HCT116 (cell line): ENCODE measurements at regions not wholly inside any gene's neighbourhood (a gene's known extent, or its start where the extent isn't known, plus 50 kb on each side); places are given as distances from the start of the nearest gene placed in this dataset.

ENCODE experiments used
- ATAC-seq: fragments of 200-7000 bp; cut with Tn5 transposase; 2 replicates; pipeline ENCODE4 v1.9.1; 2020; ENCODE audit warnings: mild to moderate bottlenecking, moderate library complexity
- BruUV-seq: library from RNA; stranded (reverse); fragments of 400-500 nt; replicated peaks from 2 replicates; lab custom pipeline; 2021; lab: Mats Ljungman, UMichigan
- CTCF ChIA-PET: fragments of 300-600 bp; sonication (Branson Sonifier 250); formaldehyde crosslinking; loops from one replicate; lab custom pipeline; 2021; ENCODE audit warnings: antibody characterized with exemption; lab: Charles Lee
- POLR2A ChIA-PET: fragments of 300-600, 350-600 bp; sonication (Branson Sonifier 250); formaldehyde crosslinking; loops from one replicate; lab custom pipeline; 2021; ENCODE audit warnings: antibody characterized with exemption; lab: Charles Lee
- RAD21 ChIA-PET, 2 experiments: fragments of 300-600 bp; sonication (Branson Sonifier 250); formaldehyde crosslinking; loops; one replicate each; lab custom pipeline; 2023; ENCODE audit warnings: low total read pairs in 2 of 2; ENCODE audit not compliant: uncharacterized antibody in 2 of 2, unreplicated experiment in 2 of 2, low non-redundant PET in 1 of 2; lab: Charles Lee
- DNase-seq: peaks from one replicate; pipeline ENCODE4 v3.0.0-alpha.2; 2010; ENCODE audit warnings: low read depth, low spot score
- H2AFZ ChIP-seq: fragments of 200-600 bp; shearing (Covaris generic), sonication (generic); 2 replicates; pipeline ENCODE4 v1.6.1; 2017; ENCODE audit warnings: low read depth, mixed run types, mixed read lengths, antibody characterized with exemption, low read length; ENCODE audit not compliant: poor library complexity, severe bottlenecking
- H3K27ac ChIP-seq: 2 replicates; pipeline ENCODE4 v1.5.1; 2012; ENCODE audit warnings: low read depth, low read length
- H3K27me3 ChIP-seq: fragments of 200-600 bp; sonication (generic); 2 replicates; pipeline ENCODE4 v1.6.1; 2016; ENCODE audit warnings: mixed run types, low read length, mixed read lengths; ENCODE audit not compliant: insufficient read depth
- H3K36me3 ChIP-seq, 2 experiments: fragments of 200-500 bp in 1 of 2; fragments of 200-600 bp in 1 of 2; sonication (Bioruptor generic) in 1 of 2; sonication (generic) in 1 of 2; 2 replicates each; pipeline versions ENCODE4 v1.5.1 to v1.6.1; 2014 to 2016; ENCODE audit warnings: low read length in 2 of 2, inconsistent platforms in 1 of 2, mixed read lengths in 1 of 2, mixed run types in 1 of 2; ENCODE audit not compliant: insufficient read depth in 2 of 2, control insufficient read depth in 1 of 2
- H3K4me1 ChIP-seq, 2 experiments: fragments of 200-600 bp in 1 of 2; sonication (generic) in 1 of 2; 2 replicates each; pipeline versions ENCODE4 v1.5.1 to v1.6.1; 2012 to 2017; ENCODE audit warnings: low read length in 2 of 2, inconsistent platforms in 1 of 2, mild to moderate bottlenecking in 1 of 2, mixed read lengths in 1 of 2, mixed run types in 1 of 2, moderate library complexity in 1 of 2; ENCODE audit not compliant: insufficient read depth in 2 of 2, control insufficient read depth in 1 of 2
- H3K4me2 ChIP-seq: fragments of 200-600 bp; sonication (generic); 2 replicates; pipeline ENCODE4 v1.6.1; 2017; ENCODE audit warnings: mixed run types, low read length, mixed read lengths
- H3K4me3 ChIP-seq, 2 experiments: fragments of 200-600 bp in 1 of 2; sonication (generic) in 1 of 2; replicated peaks in 1 of 2; 2 replicates each; pipeline ENCODE4 v1.5.1; 2011 to 2016; ENCODE audit warnings: low read length in 2 of 2, control low read depth in 1 of 2, low read depth in 1 of 2, mild to moderate bottlenecking in 1 of 2, mixed read lengths in 1 of 2, mixed run types in 1 of 2
- H3K79me2 ChIP-seq: fragments of 200-600 bp; sonication (generic); 2 replicates; pipeline ENCODE4 v1.6.1; 2017; ENCODE audit warnings: mild to moderate bottlenecking, mixed run types, low read length, moderate library complexity, mixed read lengths; ENCODE audit not compliant: insufficient read depth
- H3K9ac ChIP-seq: fragments of 200-600 bp; sonication (generic); 2 replicates; pipeline ENCODE4 v1.6.1; 2016; ENCODE audit warnings: low read length, mixed read lengths
- H3K9me2 ChIP-seq: fragments of 200-600 bp; sonication (generic), shearing (Covaris generic); 2 replicates; pipeline ENCODE4 v1.6.1; 2017; ENCODE audit warnings: mixed run types, mild to moderate bottlenecking, moderate library complexity; ENCODE audit not compliant: insufficient read depth
- H3K9me3 ChIP-seq, 2 experiments: fragments of 200-500 bp in 1 of 2; fragments of 200-600 bp in 1 of 2; sonication (Bioruptor generic) in 1 of 2; sonication (generic) in 1 of 2; 2 replicates each; pipeline ENCODE4 v1.6.1; 2014 to 2017; ENCODE audit warnings: low read length in 2 of 2, mixed read lengths in 2 of 2, inconsistent platforms in 1 of 2, low read depth in 1 of 2, mild to moderate bottlenecking in 1 of 2, mixed run types in 1 of 2, moderate library complexity in 1 of 2; ENCODE audit not compliant: control insufficient read depth in 1 of 2, insufficient read depth in 1 of 2
- H4K20me1 ChIP-seq: fragments of 200-600 bp; sonication (generic), shearing (Covaris generic); 2 replicates; pipeline ENCODE4 v1.6.1; 2017; ENCODE audit warnings: mixed run types, mild to moderate bottlenecking, moderate library complexity; ENCODE audit not compliant: insufficient read depth
- CEBPB ChIP-seq: IDR thresholded peaks from 2 replicates; pipeline ENCODE4 v1.6.1; 2012; ENCODE audit warnings: low read depth
- ELF1 ChIP-seq: IDR thresholded peaks from 2 replicates; pipeline ENCODE4 v1.6.1; 2012; ENCODE audit warnings: low read depth, borderline replicate concordance
- EZH2 ChIP-seq: fragments of 200-600 bp; sonication (generic); IDR thresholded peaks from 2 replicates; pipeline ENCODE4 v1.6.1; 2017; ENCODE audit warnings: antibody characterized with exemption, mixed run types
- EZH2phosphoT487 ChIP-seq: fragments of 200-600 bp; IDR thresholded peaks from 2 replicates; pipeline ENCODE4 v1.6.1; 2018; ENCODE audit warnings: antibody characterized with exemption, borderline replicate concordance
- JUND ChIP-seq: IDR thresholded peaks from 2 replicates; pipeline ENCODE4 v1.6.1; 2012
- MAX ChIP-seq: IDR thresholded peaks from 2 replicates; pipeline ENCODE4 v1.6.1; 2012
- POLR2A ChIP-seq: IDR thresholded peaks from 2 replicates; pipeline ENCODE4 v1.7.0; 2011; ENCODE audit warnings: borderline replicate concordance; ENCODE audit not compliant: insufficient read depth, insufficient read length; ENCODE audit errors: extremely low read depth
- POLR2AphosphoS5 ChIP-seq: IDR thresholded peaks from 2 replicates; pipeline ENCODE4 v1.6.1; 2011; ENCODE audit warnings: mild to moderate bottlenecking, low read depth, low read length, moderate library complexity
- RAD21 ChIP-seq: IDR thresholded peaks from 2 replicates; pipeline ENCODE4 v1.6.1; 2012; ENCODE audit warnings: low read depth, mild to moderate bottlenecking
- SP1 ChIP-seq: IDR thresholded peaks from 2 replicates; pipeline ENCODE4 v1.6.1; 2012; ENCODE audit warnings: low read depth
- SRF ChIP-seq: IDR thresholded peaks from 2 replicates; pipeline ENCODE4 v1.6.1; 2012; ENCODE audit warnings: low read depth
- TCF7L2 ChIP-seq: IDR thresholded peaks from 2 replicates; pipeline ENCODE4 v1.7.0; 2011; ENCODE audit warnings: borderline replicate concordance, inconsistent platforms; ENCODE audit not compliant: insufficient read depth, insufficient read length; ENCODE audit errors: extremely low read depth
- ZBTB33 ChIP-seq: IDR thresholded peaks from 2 replicates; pipeline ENCODE4 v1.6.1; 2011; ENCODE audit warnings: mild to moderate bottlenecking, low read length, moderate library complexity; ENCODE audit not compliant: insufficient replicate concordance; ENCODE audit errors: extremely low read depth
- ZFX ChIP-seq: fragments of 450-650 bp; IDR thresholded peaks from 2 replicates; pipeline ENCODE4 v1.6.1; 2017
- ZNF274 ChIP-seq: fragments of 200-500 bp; sonication (Bioruptor generic); IDR thresholded peaks from 2 replicates; pipeline ENCODE4 v1.6.1; 2014; ENCODE audit warnings: mild to moderate bottlenecking, low read depth, low read length, inconsistent platforms
- intact Hi-C: fragments of 100-400 bp; cut with micrococcal nuclease; formaldehyde crosslinking; loops from 2 replicates; pipeline ENCODE4 v1.10.0; 2022

GRCh38 chr7:40921589-40922315 is 781.1 kb downstream of the INHBA start:
- Histone ChIP-seq H3K36me3 (no peaks in the 10 kb centered on the region), H3K79me2 (no peaks in the 10 kb centered on the region), H3K9me3 (no peaks in the 10 kb centered on the region), H3K27ac (no peak overlapping the region), H3K4me3 (no peak overlapping the region), H3K27me3 (no peaks in the 10 kb centered on the region), H3K9ac (no peak overlapping the region), H3K9me2 (no peaks in the 10 kb centered on the region), H4K20me1 (no peaks in the 10 kb centered on the region), H3K4me1 (no peaks in the 10 kb centered on the region), H2AFZ (no peak overlapping the region), H3K4me2 (no peak overlapping the region)
- ChIA-PET RAD21 (no interaction called here), POLR2A (no interaction called here), CTCF (no interaction called here)
- DNase-seq = no peak
- ATAC-seq = no peak
- intact Hi-C loops = no loop called here
- BruUV-seq = no TSS peak
- no peak for TF ChIP-seq TCF7L2
- TF ChIP-seq ZFX = no peak
- TF ChIP-seq MAX = no peak
- no peak for TF ChIP-seq ZNF274
- TF ChIP-seq EZH2phosphoT487 = no peak
- no peak for TF ChIP-seq RAD21
- TF ChIP-seq ELF1 = no peak
- TF ChIP-seq JUND = no peak
- no peak for TF ChIP-seq POLR2AphosphoS5
- TF ChIP-seq SP1 = no peak

DNA sequence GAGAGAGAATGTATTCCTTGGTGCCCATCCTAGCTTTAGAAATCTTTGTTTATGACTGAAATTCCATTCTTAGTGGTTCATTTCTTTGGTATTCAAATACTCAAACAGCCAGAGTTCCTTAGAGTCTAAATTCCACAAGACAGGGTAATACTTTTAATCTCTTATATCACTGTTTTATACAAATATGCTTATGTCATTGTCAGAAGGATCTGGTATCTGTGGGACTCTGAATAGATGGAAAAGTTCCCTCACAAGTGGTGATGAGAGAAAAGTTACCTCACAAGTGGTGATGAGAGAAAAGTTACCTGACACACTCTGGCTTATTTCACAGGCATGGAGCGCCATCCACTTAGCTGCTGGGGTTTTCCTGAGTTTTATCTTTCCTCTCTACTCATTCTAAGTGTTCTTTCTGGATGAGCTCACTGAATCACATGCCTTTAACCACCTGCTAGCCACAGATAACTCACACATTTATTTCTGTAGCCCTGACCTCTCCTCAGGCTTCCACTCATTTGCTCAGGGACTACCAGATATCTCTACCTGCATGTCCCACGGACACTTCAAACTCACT is 784.0 kb downstream of the SUGCT start:
- no peaks in the 10 kb centered on the region for H3K4me1 ChIP-seq
- no peak overlapping the region for H3K4me2 ChIP-seq
- no peak for ATAC-seq
- TF ChIP-seq CEBPB (no peak), TCF7L2 (no peak), SP1 (no peak), SRF (no peak), POLR2A (no peak), POLR2AphosphoS5 (no peak), ZNF274 (no peak), EZH2 (no peak), ZBTB33 (no peak)

More for the DNA sequence above, 784.0 kb downstream of the SUGCT start:
- CTCF ChIA-PET = no interaction called here
- H3K27me3 ChIP-seq = no peaks in the 10 kb centered on the region
- no peak overlapping the region for H2AFZ ChIP-seq
- H3K27ac ChIP-seq = no peak overlapping the region
- H3K36me3 ChIP-seq = no peaks in the 10 kb centered on the region
- H3K79me2 ChIP-seq = no peaks in the 10 kb centered on the region
- no peak overlapping the region for H3K9ac ChIP-seq
- DNase-seq = no peak
- no peaks in the 10 kb centered on the region for H4K20me1 ChIP-seq
- RAD21 ChIA-PET = no interaction called here
- POLR2A ChIA-PET = no interaction called here
- no peaks in the 10 kb centered on the region for H3K9me3 ChIP-seq
- H3K4me3 ChIP-seq = no peak overlapping the region
- intact Hi-C loops = no loop called here
- no peaks in the 10 kb centered on the region for H3K9me2 ChIP-seq
- BruUV-seq = no TSS peak
